UCSD-AML1 (cell line): ENCODE measurements at regions not wholly inside any gene's neighbourhood (a gene's known extent, or its start where the extent isn't known, plus 50 kb on each side); places are given as distances from the start of the nearest gene placed in this dataset.
A peak's percentile ranks its signal among the peaks of the same experiment; 100 is the strongest.
"Not testable (repeated sequence)": the region's sequence is repeated elsewhere in the genome, so short reads cannot be mapped to it uniquely, and the experiment has no call there.

Experiments used
- DNase-seq: peaks from one replicate; lab custom pipeline; 2025; ENCODE audit not compliant: unreplicated experiment; lab: John Stamatoyannopoulos, UW

DNA sequence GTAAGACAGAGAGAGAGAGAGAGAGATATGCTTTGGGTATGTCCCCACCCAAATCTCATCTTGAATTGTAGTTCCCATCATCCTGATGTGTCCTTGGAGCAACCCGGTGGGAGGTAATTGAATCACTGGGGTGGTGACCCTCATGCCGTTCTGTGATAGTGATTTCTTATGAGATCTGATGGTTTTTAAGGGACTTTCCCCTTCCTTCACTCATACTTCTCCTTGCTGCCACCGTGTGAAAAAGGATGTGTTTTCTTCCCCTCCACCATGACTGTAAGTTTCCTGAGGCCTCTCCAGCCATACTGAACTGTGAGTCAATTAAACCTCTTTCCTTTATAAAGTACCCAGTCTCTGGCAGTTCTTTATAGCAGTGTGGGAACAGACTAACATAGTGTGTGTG lies 60.3 kb downstream of the EOMES start:
- no peak for DNase-seq

DNA sequence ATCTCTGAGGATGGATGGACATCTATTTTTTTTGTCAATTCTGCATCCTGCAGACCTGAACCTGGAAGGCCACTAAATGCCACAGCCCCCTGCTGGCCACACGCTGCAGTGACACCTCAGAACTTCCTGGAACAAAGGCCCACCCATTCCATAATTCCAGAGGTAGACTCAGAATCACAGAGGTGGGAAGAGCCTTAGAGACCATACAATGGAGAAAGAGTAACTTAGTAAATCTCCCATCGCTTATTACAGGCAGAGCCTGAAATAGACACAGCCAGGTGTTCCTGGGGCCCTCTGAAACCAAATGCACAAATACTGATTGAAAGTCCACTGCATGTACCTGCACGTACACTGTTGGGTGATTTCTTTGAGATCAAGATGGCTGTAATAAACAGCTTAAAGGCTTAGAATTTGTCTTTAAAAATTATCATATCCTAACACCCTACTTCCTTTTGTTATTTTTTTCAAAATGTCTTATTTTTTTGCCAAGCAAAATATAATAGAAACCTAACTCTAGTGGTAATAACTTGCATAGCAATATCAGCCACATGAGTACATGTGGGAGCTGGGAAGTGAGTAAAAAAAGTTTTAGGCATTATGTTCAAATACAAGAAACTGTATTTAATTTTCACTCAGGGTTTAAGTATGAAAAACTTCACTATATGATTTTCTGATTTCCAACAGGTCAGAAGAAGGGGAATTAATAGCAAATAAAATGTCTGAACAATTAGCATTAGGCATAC lies 62.7 kb downstream of the EOMES start:
- peak; percentile 39 for DNase-seq

DNA sequence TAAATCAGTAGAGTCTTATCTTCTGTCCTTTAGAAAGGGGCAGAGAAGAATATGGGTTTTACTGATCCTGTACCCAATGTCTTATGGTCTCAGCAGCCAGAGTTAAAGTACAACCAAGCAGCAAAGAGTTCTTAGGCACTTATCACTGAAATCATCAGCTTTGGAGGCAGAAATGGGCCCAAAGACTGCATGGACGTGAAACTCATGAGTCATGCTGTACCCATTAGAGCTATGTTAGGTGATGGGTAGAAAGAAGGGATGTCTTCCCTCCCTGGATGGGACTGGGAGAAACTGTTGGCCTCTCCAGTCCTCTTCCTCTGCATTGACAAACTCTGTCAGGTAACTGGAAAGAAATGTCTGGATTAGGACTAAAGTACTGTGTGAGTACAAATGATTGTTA lies 63.4 kb downstream of the EOMES start:
- DNase-seq, result no peak

DNA sequence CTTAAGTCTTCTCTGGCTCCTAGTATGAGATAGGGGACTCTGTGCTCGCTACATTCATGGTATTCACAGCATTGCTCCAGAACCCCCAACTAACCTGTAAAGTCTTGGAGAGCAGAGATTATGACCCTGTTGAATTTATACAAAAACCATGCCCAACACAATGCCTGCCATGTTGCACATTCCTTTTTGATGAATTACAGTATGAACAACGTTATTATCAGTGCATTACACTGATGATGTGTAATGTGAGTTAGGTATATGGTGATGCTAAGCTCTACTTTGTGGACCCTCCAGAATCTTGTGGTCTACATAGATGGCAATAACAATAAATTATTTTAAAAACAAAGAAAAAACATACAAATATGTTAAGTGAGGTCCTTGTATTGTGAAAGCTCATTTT lies 64.3 kb downstream of the EOMES start:
- DNase-seq, result no peak

DNA sequence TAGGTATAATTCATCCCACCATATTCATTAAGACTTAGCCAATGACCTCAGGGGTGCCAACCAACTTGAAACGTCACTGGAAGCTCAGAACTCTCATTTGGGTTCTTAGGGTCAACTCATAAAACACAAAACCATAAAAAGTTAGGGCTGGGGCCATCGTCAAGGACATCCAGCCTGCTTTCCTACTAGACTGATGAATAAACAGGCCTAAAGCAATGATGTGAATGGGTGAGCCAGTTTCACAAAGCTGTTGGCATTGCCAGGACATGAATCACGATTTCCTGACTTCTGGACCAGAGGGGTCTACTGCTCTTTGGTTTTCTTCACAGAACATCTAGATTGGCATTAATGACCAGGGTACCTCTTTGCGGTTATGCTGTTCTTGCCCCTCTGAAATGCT lies 64.7 kb downstream of the EOMES start:
- DNase-seq, result no peak

DNA sequence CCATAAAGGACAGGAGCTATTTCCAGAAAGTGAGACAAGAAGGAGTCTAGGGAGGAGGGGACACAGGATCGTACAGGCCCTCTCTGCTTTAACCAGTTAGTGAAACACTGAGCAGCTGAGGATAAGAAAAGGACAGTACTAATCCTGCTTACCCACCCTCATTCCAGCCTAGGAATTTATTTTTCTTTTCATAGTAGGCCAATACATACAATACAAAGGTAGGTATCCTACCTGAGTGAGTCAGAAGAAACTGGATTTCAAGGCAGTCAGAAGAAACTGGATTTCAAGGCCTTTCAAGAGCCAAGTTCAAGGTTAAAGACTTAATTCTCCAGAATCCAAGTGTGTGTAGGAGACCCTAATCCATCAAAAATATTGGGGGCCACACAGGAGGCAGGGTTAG lies 65.3 kb downstream of the EOMES start:
- no peak for DNase-seq

DNA sequence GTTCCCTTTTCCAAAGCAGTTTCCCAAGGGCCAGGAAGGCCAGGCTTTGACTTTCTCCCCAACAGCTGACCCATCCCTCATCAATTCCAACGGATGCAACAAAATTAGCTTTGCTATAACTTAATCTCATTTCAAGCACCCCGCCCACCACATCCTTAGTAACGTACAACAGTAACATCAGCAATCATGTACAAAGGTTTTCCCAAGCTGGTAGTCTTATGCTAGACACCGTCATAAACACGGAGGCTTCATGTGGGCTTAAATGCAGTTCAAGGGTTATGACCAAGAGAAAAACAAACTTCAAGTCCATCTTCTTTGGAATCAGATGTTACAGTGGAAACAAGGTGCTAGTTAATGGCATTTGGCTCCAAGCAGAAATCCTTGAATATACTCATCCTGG lies 66.6 kb downstream of the EOMES start:
- no peak for DNase-seq

DNA sequence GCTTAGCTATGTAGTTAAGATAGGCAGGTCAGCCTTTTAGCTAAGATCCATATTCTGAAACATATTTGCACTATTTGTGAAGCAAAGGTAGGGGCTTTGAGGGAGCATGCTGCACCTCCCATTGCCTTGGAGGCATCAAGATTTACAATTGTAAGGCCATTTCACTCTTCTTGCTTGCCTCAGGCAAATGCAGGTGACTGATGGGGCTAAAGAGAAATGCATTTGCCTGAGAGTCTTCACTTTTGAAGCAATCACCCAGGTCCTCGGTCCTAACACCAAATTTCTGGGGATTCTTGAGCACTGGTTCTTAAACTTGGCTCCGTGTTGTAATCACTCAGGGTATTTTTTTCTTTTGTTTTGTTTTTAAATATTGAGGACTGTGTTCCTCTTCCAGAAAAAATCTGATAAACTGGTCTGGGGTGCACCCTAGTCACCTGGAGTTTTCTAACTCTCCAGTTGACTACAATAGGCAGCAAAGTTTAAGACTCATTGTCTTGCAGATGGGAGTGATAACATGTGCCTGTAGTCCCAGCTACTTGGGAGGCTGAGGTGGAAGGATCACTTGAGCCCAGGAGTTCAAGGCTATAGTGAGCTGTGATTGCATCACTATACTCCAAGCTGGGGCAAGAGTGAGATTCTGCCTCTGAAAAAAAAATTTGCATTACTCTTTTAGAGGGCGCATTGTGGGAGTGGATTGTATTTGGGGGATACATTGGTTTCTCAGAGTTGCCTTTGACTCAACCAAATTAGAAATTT lies 68.1 kb downstream of the EOMES start:
- DNase-seq, result no peak

DNA sequence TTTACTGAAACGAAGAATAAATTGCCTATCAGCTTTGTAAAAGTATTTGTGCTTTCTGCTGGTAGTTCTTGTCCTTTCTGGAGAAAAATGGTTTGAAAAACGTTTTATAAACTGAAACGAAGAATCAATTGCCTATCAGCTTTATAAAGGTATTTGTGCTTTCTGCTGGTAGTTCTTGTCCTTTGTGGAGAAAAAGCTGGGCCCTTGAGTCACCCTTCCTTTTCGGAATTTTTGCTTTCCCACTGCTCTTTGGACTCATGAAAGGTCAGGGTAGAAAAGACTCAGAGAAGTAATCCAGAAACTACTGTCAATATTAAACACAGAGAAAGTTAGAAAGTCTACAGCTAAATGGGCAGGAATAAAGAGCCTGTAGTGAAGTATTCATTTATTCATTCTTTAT lies 72.8 kb downstream of the EOMES start:
- DNase-seq, result no peak

DNA sequence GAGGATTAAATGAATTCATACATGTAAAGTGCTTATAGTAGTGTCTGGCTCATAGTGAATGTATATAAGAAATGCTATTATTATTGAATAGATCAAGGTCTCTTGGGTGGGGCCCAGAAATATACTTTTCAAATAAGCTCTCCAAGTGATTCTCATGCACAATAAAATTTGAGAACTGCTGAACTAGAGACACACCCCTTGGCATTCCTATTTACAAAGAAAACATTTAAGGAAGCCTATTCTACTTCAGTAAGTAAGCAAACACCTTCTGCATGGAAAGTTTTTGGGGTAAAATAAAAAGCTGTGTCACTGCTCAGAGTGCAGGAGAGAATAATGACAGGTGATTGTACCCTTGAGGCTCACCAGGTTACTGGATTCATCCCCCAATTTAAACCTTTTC lies 75.2 kb downstream of the EOMES start:
- no peak for DNase-seq

DNA sequence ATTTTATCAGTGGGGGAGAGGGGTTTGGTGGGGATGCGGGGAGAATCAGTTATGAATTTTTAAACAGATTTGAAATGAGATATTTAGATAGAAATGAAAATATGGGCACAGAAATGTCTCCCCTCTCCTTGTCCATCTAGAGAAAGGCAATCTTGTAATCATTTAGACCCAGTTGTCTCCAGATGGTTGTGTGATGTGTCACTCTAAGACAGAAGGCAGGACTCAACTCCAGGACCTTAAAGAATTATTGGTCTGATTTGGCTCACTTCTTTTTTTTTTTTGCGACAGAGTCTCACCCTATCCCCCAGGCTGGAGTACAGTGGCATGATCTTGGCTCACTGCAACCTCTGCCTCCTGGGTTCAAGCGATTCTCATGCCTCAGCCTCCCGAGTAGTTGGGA lies 77.2 kb downstream of the EOMES start:
- DNase-seq, result no peak

DNA sequence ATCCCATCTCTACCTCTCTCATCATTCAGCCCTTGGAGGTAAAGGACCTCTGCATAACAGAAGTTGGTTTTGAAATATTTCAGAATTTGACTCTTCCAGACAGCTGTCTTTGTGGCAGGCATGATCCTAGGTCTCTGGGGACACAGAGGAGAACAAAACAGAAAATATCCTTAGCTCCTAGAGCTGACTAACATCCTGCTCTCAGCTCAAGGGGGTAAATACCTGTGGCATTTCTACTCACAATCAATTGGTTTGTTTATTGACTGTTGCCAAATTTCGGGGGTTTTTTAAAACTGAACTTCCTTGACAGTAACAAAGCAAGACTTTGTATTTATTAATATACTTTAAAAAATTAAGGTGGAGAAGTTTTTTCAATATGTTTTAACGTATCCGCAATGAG lies 78.8 kb downstream of the EOMES start:
- DNase-seq, result no peak

DNA sequence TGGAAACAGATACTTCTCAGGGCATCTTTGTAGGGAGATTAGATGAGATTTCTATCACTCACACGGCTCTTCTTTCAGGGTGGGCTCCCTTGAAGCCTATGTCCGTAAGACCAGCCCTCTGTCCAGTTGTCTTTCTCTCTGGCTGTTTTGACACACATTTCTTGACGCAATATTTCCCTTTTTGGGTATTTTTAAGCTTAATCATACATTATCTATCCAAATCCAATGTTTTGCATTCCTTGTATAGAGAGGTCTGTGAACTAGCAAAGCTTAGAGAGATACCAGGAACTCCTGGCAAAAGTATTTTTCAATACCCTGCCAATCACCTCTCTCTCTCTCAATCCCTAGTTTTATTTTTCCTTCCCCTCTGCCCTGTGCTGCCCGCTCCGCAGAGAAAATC lies 79.3 kb downstream of the EOMES start:
- DNase-seq, result no peak

DNA sequence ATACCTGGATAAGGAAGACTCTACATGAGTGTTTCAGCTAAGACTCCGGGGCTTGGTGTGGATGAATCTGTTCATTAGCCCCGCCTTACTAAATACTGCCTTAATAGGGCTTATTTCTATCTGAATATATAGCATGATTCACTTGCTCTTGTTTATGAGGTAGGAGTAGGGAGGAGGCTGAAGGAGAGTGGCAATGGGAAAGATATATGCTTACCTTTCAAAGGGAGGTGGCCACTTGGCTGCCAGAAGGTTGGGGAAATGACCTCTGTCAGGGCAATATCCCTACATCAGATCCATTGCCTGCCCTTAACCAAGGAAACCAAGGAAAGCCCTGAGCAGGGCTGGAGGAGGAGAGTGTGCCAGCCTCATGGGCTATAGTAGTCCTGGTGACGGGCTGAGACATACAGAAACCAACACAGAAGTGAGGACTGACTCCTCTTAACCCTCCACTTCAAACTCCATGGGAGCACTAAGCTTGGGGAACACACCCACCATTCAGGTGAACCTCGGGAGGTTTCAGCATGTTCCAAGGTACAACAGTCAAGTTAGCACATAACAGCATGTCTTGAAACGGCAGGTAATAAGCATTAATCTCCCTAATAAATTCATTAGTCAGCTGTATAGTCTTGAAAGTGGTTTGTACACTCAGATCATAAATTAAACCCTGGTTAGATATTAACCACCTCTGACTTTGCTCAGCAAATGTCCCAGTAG lies 80.1 kb downstream of the EOMES start:
- no peak for DNase-seq

DNA sequence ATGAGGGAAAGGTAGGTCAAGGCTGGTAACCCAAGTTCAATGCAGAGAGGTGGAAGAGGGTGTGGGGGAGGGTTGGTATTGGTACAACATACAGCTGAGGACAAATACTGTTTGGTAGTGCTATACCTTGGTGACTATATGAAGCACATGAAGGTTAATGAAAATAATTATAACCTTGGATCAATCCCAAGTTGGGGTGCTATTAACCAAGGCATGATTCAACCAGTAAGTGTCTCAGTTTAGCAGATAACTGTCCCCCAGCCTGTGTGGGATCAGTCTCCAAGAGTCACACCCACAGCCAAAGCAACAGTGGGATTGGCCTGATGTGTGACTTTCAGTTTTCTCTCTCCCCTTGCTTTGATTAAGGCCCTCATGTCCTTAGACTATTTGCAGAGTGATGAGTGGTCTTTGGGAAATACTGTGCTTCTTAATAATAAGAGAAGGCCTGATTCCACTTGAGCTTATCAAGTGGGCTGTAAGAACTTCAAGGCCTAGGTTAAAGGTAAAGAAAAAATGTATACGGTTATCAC lies 80.8 kb downstream of the EOMES start:
- DNase-seq, result no peak

DNA sequence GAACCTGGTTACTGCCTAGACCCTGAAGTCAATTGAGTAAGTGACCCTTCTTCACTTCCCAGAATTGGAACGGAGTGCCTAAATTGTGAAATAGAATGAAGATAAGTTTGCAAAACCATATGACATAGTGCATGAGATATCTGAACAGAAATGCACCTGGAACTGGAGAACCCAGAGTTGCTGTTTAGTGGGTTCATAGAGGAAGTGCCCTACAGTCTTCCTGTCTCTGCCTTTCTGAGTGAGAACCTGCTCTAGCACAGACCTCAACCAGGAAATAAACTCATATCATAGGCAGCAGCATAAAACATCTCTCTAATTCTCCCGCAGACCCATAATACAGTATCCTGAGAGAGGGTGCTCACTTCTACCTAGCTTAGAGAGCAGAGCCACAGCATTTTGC lies 82.9 kb downstream of the EOMES start:
- no peak for DNase-seq

DNA sequence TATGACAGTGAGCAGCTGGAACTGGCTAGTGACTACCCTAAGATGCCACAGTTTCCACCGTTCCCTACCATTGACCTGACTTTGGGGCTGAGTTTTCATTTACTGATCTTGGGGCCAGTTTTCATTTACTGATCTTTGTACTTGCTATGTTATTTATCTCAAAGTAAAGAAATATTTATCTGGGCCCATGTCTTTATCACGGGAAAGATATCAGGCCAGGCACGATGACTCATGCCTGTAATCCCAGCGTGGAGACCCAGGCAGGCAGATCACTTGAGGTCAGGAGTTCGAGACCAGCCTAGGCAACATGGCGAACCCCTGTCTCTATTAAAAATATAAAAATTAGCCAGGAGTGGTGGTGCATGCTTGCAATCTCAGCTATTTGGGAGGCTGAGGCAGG lies 83.5 kb downstream of the EOMES start:
- no peak for DNase-seq

DNA sequence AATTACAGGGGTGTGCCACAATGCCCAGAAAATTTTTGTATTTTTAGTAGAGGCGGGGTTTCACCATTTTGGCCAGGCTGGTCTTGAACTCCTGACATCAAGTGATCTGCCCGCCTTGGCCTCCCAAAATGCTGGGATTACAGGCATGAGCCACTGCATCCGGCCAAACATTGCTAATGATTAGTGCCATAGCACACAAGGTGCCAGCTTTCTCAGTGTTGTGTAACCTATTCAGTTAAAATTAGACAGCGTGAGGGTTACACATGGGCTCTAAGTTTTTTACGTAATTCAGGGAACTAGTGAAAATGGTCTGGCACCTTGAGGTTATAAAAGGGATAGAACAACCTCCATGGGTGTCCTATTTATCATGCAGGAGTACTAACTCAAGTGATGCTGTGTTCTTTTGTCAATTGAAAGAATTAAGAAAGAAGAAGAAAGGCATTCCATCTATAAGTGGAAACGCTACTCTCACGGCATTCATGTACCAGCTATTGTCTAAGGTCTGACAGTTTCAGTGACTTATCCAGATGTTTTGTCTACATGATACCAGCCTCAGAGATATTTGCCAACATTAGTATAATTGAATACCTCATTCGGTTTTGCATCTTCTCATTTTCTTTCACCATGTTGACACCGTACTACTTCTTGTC lies 84.7 kb downstream of the EOMES start:
- no peak for DNase-seq

DNA sequence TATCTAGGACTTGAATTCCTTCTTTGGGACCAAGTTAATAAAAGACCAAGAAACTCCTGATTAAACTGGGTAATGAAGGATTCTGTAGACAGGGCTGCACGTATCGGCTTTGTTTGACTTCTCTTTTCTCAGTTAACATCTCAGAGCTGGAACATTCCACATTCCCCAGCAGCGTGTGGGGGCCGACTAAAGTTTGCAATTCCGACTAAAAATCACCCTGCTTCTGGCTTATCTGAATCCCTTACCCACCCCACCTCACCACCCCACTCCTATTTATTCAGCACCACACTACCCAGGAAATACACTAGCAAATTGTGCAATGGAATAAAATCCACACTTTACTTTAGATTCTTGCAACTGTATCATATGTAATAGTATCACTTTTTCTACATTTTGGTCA lies 87.1 kb downstream of the EOMES start:
- DNase-seq, result not testable (repeated sequence)

DNA sequence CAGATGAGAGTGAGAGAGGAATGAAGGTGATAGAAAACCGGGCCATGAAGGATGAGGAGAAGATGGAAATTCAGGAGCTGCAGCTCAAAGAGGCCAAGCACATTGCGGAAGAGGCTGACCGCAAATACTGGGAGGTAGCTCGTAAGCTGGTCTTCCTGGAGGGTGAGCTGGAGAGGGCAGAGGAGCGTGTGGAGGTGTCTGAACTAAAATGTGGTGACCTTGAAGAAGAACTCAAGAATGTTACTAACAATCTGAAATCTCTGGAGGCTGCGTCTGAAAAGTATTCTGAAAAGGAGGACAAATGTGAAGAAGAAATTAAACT lies 88.9 kb downstream of the EOMES start:
- no peak for DNase-seq

DNA sequence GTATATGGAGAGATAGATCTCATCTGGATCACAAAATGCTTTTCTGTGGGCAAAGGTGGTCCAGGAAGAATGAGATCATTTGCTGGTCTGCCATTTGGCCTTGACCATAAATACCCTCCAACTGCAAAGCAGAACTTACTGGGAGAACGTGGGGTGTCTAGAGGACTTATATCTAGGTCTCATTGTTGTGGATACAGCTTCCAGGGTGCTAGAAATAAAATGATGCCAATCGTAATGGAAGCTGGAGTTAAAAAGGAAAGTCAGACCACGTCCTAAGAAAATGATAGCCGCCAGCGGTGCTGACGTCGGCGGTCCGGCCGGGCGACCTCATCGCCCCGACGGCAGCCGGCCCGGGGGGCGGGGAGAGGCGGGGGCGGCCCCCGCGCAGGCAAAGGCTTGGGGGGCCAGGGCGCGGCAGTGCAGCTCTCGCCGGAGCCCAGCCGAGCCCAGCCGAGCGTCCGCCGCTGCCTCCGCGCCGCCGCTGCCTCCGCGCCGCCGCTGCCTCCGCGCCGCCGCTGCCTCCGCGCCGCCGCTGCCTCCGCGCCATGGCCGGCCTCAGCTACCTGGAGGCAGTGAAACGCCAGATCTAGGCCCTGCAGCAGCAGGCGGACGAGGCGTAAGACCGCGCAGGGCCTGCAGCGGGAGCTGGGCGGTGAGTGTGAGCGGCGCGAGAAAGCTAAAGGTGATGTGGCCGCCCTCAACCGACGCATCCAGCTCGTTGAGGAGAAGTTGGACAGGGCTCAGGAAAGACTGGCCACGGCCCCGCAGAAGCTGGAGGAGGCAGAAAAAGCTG lies 89.5 kb downstream of the EOMES start:
- peak; percentile 67 for DNase-seq
